Dermis microvascular lymphatic vessel endothelial cell (primary cell): ENCODE measurements at regions not wholly inside any gene's neighbourhood (a gene's known extent, or its start where the extent isn't known, plus 50 kb on each side); places are given as distances from the start of the nearest gene placed in this dataset.
A peak's percentile ranks its signal among the peaks of the same experiment; 100 is the strongest.

Experiments used
- DNase-seq, 2 donors: peaks; one replicate each; pipeline versions ENCODE4 v3.0.0 to v3.0.0-alpha.2; 2010; ENCODE audit warnings: low read depth in 2 of 2

DNA sequence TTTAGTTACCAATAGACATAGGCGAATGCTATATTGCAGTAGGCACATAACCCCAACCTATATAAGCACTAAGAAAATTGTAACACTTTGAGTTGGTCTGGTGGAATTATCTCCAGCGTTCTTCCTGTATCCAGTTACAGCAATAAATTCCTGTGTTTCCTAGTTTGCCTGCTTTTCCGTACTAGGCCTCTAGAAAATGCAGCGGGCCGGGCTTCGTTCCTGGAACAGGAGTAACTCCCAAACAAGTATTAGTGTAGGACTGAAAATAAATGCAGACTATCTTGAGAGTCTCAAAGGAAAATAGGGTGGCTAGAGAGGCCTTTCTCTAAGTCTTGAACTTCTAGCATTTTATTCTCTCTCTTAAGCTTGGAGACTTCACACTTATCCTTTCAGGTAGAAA lies 159.8 kb downstream of the OR13H1 start:
- DNase-seq, result no peak

DNA sequence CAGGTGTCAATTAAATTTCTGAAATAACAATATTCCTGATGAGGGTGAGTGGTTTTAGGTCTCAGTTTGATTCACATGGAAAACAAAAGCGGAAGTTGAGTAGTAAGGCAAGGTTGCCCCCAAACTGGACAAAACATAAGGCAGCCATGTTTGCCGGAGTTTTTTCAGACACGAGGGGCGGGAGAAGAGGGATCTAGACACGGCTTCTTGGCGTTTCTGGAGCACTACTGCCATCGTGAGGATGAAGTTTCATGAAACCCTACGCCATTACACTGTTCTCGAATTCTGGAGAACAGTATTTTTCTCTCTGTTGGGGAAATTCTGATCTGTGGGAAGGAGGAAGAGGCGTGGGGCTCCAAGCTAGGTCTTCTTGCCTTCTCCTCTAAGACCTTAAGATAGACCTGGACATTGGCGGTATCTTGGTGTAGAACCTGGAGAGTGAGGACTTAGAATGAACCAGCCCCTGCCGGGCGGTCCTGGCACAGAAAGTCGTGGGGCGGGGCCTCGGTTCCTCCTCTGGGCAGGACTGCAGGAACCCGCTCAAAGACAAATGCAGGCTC lies 160.3 kb downstream of the OR13H1 start:
- peak in 1 of 2 donors; percentile 90 for DNase-seq

DNA sequence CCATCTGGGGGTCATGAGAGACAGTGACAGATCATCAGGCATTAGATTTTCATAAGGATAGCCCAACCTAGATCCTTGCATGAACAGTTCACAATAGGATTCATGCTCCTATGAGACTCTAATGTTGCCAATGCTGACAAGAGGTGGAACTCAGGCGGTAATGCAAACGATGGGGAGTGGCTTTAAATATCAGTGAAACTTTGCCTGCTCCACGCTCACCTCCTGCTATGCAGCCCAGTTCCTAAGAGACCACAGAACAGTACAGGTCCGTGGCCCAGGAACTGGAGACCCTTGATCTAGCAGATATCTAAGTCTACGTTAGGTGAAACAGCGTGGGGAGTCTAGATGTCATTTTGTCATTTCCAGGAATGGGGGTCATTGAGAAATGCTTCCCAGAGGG lies 165.7 kb downstream of the OR13H1 start:
- no peak for DNase-seq

DNA sequence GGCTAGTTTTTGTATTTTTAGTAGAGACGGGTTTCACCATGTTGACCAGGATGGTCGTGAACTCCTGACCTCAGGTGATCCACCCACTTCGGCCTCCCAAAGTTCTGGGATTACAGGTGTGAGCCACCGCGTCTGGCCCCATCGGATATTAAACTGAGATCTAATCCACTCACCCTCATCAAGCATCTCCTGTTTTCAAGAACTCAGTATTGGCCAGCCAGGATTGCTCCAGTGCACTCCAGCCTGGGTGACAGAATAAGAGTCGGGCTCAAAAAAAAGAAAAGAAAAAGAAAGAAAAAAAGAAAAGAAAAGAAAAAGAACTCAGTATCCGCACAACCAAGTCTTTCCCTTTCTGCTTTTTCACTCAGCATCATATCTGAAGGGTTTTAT lies 167.6 kb downstream of the OR13H1 start:
- no peak for DNase-seq

DNA sequence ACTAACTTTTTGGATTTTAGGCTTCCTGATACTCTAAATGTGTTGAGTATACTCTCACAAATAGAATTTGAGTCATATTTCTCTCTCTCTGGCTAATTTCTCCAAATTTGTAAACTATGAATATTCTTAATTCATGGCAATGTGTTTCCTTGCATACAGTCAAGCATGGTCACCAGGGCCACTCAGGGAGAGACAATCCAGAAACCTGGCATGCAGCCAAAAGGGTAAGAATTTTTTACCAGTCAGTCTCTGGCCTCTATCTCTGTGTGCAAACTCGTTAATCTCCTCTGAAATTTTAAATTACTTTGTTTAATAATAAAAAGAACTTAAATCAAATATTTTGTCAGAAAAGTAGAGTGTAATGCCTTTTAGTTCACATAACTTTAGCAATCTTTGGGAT lies 179.8 kb downstream of the OR13H1 start:
- DNase-seq, result no peak

DNA sequence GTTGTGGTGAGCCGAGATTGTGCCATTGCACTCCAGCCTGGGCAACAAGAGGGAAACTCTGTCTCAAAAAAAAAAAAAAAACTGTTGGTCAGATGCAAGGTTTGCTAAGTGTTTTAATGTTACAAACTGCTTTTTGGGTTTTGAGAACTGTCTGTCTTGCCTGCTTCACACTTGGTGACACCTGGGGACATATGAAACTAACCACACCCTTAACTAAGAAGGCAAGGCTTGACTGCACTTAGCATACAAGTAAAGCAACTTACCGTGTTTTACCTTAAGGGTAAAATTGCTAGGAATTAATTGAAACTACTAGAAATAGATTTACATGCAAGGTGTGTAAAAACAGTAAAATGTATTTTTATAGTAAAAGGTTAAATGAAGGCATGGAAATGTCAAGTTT lies 180.4 kb downstream of the OR13H1 start:
- DNase-seq, result no peak

DNA sequence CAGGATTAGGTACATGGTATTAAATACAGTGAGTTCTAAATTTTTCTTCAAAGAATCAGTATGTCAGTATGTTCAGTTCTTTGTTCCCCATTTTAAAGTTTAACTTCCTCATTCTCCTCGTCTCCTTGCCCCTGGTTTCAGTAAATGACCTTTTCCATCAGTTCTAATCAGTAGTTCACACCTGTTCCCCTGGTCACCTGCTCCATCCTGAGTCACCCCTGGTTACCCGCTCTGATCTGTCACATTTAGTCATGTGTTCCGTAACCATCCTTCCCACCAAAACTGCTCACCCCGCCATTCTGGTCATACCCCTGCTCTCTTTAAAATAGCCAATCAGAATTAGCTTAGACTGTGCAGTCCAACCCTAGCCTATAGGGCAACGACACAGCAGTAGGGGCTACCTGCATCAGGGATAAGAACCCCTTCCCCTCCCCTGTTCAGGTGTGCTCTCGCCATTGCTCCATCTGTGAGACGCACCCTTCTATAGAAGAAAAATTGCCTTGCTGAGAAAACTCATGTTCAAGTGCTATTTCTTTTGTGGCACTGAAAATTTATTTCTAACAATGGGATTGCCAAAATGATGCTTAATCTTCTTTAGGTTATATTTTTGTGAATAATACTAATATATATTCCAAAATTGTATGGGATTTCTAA lies 181.3 kb downstream of the OR13H1 start:
- no peak for DNase-seq

DNA sequence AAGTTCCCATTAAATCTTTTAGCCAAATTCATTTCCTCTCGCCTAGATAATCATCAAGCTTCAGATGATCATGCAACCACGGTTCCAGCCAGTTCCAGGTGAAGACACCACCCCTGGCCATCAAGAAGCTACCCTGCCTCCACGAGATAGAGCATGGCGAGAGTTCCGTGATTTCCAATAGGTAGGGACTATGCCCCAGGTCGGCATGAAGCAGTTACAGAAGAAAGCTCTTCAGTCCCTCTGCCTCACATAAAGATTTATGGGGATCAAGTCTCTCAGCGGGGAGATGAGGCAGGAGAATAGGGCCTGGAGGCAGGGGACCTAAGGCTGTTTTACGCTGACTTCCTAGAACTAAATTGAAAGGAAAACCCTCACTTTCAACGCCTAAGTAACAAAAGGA lies 183.9 kb downstream of the OR13H1 start:
- DNase-seq, result no peak

DNA sequence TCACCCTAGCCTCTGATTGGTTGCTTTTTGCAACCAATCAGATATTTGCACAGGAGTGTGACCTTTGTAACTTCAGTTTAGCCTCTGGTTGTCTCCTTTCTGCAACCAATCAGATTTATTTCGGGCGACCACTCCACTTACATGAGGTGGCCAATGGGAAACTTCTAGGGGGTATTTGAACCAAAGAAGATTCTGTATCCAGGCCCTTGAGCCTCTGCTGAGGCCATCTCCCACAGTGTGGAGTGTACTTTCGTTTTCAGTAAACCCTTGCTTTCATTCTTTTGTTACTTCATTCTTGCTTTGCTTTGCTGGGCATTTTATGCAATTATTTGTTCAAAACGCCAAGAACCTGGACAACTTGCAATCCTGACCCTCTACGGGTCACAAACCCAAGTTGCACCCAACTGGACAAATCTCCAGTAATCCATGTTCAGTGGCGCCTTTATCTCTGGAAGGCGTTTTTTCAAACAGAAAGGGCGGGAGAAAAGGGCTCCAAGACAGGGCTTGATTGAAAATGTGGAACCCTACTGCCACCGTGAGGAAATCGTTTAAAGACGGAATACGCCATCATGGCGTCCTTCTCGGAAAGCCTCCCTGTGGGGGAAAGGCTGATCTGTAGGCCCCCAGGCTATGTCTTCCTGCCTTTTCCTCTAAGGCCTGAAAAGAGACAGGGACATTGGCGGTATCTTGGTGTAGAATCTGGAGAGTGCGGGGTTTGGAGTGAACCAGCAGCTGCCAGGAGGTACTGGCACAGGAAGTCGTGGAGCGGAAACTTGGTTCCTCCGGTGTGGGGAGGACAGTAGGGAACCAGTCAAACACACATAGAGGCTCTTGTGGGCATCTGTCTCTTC lies 184.6 kb downstream of the OR13H1 start:
- DNase-seq, result peak in 1 of 2 donors; percentile 89

DNA sequence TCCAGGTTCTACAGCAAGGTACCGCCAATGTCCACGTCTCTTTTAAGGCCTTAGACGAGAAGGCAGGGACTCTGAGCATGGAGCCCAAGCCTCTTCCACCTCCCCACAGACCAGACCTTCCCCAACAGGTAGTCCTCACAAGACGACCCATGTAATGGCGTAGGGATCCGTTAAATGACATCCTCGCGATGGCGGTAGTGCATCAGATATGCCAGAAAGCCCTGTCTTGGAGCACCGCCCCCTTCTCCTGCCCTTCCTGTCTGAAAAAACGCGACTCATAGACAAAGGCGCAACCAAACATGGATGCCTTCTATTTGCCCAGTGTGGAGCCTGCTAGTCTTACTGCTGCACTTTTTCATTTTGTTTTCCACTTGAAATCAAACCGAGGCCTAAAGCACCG lies 185.4 kb downstream of the OR13H1 start:
- DNase-seq, result peak in 1 of 2 donors; percentile 88

DNA sequence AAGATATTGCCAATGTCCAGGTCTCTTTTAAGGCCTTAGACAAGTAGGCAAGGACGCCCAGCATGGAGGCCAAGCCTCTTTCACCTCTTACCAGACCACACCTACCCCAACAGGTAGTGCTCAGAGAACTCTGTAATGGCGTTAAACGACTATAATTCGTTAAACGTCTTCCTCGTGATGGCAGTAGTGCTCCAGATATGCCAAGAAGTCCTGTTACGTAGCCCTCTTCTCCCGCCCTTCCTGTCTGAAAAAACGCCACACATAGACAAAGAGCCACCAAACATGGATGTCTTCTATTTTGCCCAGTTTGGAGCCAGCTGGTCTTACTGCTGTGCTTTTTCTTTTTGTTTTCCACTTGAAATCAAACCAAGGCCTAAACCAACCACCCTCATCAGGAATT lies 190.7 kb downstream of the OR13H1 start:
- DNase-seq, result peak in 1 of 2 donors; percentile 88

DNA sequence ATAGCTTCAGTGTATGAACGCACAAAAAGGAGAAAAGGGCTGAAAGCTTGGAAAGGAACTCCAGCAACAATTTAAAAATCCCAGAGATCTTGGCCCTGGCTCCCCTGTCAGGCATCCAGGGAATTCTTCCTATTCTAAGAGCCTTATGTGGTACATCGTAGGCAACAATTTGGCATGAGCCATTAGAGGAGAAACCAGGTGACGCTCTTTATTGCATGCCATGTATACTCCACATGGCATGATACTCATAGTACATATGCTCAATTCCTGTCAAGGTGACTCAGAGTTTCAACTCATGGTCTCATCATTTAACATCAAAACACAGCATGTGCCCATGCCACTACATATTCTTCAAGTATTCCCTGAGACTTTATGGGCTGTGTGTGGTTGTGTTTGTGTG lies 191.3 kb downstream of the OR13H1 start:
- DNase-seq, result no peak

DNA sequence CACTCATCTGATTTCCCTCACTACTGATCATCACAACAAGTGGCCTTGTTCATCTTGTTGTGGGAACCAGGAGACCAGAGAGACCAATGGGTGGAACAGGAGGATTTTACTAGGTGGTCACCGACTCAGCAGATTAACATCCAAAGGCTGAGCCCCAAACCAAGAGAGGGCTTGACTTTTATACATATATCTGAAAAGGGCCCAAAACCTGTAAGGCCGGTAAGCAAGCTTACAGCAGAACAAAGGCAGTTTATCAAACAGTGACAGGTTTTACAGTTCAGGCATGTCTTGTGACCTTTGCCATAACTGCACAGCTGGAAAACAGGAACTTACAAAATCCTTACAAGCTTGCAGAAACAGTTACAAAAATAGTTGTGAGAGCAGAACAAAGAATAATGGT lies 195.9 kb downstream of the OR13H1 start:
- DNase-seq, result peak in 1 of 2 donors; percentile 8

DNA sequence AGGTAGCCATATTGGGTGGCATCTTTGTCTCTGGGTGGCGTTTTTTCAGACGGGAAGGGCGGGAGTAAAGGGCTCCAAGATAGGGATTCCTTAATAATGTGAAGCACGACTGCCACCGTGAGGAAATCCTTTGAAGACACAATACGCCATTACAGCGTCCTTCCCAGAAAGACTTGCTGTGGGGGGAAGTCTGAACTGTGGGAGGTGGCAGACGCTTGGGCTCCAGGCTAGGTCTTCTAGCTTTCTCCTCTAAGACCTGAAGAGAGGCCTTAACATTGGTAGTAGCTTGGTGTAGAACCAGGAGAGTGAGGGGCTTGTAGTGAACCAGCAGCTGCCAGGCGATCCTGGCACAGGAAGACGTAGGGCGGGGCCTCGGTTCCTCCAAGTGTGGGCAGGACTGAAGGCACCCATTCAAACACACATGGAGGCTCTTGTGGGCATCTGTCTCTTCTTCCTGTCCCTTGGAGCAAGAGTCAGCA lies 197.3 kb downstream of the OR13H1 start:
- DNase-seq, result peak in 1 of 2 donors; percentile 84

DNA sequence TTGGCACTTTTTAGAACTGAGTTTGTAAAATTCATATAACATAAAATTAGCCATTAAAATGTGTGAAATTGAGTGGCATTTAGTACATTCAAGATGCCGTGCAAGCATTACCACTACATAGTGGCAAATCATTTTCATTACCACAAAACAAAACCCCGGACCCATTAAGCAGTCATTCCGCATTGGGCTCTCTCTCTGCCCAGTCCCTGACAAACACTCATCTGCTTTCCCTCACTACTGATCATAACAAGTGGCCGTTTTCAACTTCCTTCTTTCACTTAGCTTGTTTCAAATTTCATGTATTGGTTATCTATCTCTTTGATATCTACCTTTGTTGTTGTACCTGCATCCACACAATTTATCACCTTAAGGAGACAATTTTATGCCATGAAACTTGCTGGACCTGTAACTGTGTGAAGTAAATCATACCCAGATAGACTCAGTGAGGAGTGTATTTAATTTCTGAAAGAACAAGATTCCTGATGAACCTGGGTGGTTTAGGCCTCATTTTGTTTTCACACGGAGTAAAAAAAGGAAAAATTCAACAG lies 202.1 kb downstream of the OR13H1 start:
- DNase-seq, result no peak

DNA sequence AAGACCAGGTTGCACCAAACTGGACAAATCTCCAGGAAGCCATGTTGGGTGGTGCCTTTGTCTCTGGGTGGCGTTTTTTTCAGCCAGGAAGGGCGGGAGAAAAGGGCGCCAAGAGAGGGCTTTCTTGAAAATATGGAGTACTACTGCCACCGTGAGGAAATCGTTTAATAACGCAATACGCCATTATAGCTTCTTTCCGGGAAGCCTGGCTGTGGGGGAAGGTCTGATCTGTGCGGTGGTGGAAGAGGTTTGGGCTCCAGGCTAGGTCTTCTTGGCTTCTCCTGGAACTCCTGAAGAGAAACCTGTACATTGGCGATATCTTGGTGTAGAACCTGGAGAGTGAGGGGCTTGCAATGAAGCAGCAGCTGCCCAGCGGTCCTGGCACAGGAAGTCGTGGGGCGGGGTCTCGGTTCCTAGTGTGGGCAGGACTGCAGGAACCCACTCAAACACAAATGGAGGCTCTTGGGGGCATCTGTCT lies 202.7 kb downstream of the OR13H1 start:
- DNase-seq, result peak in 1 of 2 donors; percentile 86

DNA sequence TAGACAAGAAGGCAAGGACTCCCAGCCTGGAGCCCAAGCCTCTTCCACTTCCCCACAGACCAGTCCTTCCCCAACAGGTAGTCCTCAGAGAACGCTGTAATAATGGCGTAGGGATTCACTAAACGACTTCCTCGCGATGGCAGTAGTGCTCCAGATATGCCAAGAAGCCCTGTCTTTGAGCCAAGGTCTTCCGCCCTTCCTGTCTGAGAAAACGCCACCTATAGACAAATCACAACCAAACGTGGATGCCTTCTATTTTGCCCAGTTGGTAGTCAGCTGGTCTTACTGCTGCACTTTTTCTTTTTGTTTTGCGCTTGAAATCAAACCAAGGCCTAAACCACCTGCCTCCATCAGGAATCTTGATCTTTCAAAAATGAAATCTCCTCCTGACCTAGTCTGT lies 203.3 kb downstream of the OR13H1 start:
- DNase-seq, result peak in 1 of 2 donors; percentile 91

DNA sequence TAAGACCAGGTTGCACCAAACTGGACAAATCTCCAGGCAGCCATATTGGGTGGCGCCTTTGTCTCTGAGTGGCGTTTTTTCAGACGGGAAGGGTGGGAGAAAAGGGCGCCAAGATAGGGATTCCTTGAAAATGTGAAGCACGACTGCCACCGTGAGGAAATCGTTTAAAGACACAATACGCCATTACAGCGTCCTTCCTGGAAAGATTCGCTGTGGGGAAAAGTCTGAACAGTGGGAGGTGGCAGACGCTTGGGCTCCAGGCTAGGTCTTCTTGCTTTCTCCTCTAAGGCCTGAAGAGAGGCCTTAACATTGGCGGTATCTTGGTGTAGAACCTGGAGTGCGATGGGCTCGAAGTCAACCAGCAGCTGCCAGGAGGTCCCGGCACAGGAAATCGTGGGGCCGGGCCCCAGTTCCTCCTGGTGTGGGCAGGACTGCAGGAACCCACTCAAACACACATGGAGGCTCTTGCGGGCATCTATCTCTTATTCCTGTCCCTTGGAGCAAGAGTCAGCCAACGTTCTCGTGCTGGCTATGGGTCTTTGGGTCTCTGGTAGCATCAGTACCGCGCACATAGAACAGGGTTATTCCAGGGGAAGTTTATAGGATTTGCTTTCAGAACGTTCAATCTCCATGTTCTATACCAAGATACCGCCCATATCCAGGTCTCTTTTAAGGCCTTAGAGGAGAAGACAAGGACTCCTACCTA lies 208.8 kb downstream of the OR13H1 start:
- peak in 1 of 2 donors; percentile 88 for DNase-seq

DNA sequence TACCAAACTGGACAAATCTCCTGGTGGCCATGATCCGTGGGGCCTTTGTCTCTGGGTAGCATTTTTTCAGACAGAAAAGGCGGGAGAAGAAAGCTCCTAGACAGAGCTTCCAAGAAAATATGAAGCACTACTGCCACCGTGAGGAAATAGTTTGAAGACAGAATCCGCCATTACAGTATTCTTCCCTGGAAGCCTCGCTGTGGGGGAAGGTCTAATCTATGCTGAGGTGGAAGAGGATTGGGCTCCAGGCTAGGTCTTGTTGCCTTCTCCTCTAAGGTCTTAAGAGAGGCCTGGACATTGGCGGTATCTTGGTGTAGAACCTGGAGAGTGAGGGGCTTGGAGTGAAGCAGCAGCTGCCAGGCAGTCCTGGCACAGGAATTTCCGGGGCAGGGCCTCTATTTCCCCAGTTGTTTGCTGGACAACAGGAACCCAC lies 218.9 kb downstream of the OR13H1 start:
- peak in 1 of 2 donors; percentile 83 for DNase-seq

DNA sequence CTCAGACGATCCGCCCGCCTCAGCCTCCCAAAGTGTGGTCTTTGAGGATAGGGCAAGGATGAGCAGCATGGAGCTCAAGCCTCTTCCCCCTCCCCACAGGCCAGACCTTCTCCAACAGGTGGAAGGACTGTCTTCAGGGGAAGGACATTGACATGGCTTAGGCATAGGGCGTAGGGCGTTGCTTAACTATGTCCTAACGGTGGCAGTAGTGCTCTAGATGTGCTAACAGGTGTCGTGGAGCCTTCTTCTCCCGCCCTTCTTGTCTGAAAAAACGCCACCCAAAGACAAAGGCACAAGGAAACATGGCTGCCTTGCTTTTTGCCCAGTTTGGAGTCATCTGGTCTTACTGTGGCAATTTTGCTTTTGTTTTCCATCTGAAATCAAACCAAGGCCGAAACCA lies 219.8 kb downstream of the OR13H1 start:
- peak in 1 of 2 donors; percentile 88 for DNase-seq

DNA sequence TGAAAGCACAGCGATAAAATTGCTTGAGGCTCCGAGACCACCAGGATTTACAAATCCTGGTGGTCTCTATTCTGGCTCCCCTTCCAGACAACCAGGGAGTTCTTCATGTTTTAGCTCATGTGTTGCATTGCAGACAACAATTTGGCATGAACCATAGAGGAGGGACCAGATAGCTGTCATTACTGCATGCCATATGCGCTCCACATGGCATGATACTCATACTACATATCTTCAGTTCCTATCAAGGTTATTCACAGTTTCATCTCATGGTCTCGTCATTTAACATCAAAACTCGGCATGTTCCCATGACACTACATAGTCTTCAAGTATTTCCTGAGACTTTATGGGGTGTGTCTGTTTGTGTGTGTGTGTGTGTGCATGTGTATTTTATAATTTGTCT lies 220.3 kb downstream of the OR13H1 start:
- no peak for DNase-seq
